ENCODE measurements at regions not wholly inside any gene's neighbourhood (a gene's known extent, or its start where the extent isn't known, plus 50 kb on each side); places are given as distances from the start of the nearest gene placed in this dataset.

GRCh38 chr16:51577621-51578303, 426.7 kb upstream of the SALL1 start:
- DNase-seq (ENCODE audit: low spot score) (no peak), ATAC-seq (no peak), FAIRE-seq (no peak)
- Histone ChIP-seq H3K9ac (ENCODE audit: insufficient read depth, low read depth, low read length) (no peak overlapping the region), H3K9me3 (ENCODE audit: low read length) (no peaks in the 10 kb centered on the region), H3K4me2 (ENCODE audit: low read depth, low read length) (no peak overlapping the region), H3K27ac (ENCODE audit: extremely low read length, insufficient read depth, low read length) (no peak overlapping the region), H3K36me3 (replicated peaks in 1 of 2; ENCODE audit: control insufficient read depth in 1 of 2, insufficient read depth in 2 of 2, low read length in 2 of 2) (no peaks in the 10 kb centered on the region), H3K4me1 (ENCODE audit: insufficient read depth, low read length) (no peaks in the 10 kb centered on the region), H2AFZ (ENCODE audit: low read length) (no peak overlapping the region), H3K27me3 (ENCODE audit: control insufficient read depth in 1 of 2, insufficient read depth in 2 of 2, low read length in 2 of 2) (peaks cover 0 to 3% of the 10 kb centered on the region in 2 experiments; a peak in 1 of 5 replicates), H4K20me1 (ENCODE audit: insufficient read depth, low read length) (no peaks in the 10 kb centered on the region), H3K79me2 (ENCODE audit: insufficient read depth, low read length) (no peaks in the 10 kb centered on the region), H3K4me3 (replicated peaks in 1 of 3; ENCODE audit: insufficient read depth in 1 of 3, low read depth in 2 of 3, low read length in 3 of 3) (no peak overlapping the region)
- intact Hi-C loops (cut with micrococcal nuclease; ENCODE audit: unreplicated experiment): no loop called here
- no TSS peak for BruUV-seq (replicated peaks)
- in situ Hi-C loops (cut with HindIII; ENCODE audit: extremely low pct_ligation_motif_present, low pct_unique_long_range_greater_than_20kb): no loop called here
- TF ChIP-seq HINFP (CRISPR knock-in tag; IDR thresholded peaks at IDR 0.05; ENCODE audit: low read depth) (no peak), SCMH1 (CRISPR knock-in tag; IDR thresholded peaks at IDR 0.05; ENCODE audit: borderline replicate concordance) (no peak), MTERF4 (CRISPR knock-in tag; IDR thresholded peaks at IDR 0.05) (no peak), ZNF704 (CRISPR knock-in tag; IDR thresholded peaks at IDR 0.05; ENCODE audit: borderline replicate concordance) (no peak)
- ChIA-PET CTCF (ENCODE audit: low intra/inter-chr PET ratio, low total read pairs) (no interaction called here), POLR2A (no interaction called here)
- 7% methylated on average over 8 of the region's 8 CpGs for WGBS (ENCODE audit: low lambda C conversion rate)
